HG03342 (cell line): ENCODE measurements at regions not wholly inside any gene's neighbourhood (a gene's known extent, or its start where the extent isn't known, plus 50 kb on each side); places are given as distances from the start of the nearest gene placed in this dataset.

Source experiments
- ATAC-seq: cut with Tn5 transposase; IDR thresholded peaks from one replicate; pipeline ENCODE4 v1.9.1; 2021; ENCODE audit warnings: mild to moderate bottlenecking, moderate library complexity; ENCODE audit not compliant: unreplicated experiment

GRCh38 chr14:43232261-43232660 lies 1274.8 kb downstream of the FSCB start:
- no peak for ATAC-seq

DNA sequence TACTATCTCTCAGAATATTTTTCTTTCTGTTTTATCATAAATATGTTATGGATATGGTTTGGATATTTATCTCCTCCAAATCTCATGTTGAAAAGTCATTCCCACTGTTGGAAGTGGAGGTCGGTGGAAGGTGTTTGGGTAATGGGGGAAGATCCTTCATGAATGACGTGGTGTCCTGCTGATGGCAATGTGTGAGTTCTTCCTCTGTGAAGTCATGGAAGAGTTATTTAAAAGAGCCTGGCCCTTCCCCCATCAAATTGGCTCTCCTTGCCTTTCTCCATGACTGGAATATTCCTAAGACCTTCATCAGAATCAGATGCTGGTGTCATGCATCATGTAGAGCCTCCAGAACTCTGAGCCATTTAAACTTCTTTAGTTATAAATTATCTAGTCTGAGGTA lies 1291.6 kb downstream of the FSCB start:
- no peak for ATAC-seq

DNA sequence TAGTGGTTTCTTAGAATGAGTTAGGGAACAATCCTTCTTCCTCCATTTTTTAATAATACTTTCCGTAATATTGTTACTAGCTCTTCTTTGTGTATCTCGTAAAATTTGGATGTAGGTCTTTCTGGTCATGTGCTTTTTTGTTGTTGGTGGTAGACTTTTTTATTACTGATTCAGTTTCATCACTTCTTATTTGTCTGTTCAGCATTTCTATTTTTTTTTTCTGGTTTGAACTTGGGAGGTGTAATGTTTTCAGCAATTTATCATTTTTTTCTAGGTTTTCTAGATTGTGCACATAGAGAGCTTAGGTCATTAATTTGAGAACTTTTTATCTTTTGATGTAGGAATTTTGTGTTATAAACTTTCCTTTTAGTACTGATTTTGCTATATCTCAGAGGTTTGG lies 1299.9 kb downstream of the FSCB start:
- no peak for ATAC-seq

DNA sequence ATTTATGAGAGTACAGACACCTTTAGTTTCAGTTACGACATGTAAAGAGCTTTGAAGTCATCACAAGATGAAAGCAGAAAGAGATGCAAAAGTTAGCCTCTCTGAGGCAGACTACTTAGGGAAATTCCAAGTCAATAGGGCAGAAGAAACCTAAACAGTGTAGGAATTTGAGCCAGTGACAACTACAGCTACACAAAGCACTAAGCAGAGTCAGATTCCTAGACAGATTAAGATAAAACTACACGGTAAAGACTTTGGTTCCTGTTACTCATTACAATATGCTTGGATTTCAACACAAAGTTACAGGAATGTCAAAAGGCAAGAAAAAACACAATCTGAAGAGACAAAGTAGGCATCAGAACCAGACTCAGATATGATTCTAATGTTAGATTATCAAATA lies 1302.3 kb downstream of the FSCB start:
- no peak for ATAC-seq

DNA sequence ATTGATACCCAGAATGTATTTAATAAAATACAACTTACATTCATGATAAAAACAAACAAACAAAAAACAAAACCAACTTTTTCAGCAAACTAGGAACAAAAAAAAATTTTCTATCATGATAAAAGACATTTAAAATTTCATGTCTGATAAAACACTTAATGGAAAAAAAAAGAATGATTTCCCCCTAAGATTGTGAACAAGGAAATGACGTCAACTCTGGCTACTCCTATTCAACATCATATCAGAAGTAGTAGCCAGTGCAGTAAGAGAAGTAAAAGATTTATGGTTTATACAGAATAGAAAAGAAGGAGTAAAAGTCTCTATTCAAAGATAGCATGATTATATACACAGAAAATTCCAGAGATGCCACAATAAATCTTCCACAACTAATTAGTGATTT lies 1306.6 kb downstream of the FSCB start:
- no peak for ATAC-seq

DNA sequence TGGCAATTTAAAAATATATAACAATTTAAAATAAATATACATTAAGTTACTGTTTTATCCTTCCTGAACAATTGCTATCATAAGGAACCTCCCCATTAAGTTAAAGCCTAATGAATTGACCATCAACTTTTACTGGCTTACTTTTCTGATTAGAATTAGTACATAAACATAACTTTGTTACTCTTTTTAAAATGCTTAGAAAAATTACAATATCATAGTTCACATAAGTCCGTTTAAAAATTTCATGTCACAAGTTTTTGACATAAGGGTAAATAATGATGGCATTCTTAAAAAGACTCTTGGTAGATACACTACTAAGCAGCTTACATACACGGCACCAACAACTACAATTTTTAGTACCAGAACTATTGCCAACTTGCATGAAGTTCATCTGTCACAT lies 1308.6 kb downstream of the FSCB start:
- ATAC-seq, result no peak

DNA sequence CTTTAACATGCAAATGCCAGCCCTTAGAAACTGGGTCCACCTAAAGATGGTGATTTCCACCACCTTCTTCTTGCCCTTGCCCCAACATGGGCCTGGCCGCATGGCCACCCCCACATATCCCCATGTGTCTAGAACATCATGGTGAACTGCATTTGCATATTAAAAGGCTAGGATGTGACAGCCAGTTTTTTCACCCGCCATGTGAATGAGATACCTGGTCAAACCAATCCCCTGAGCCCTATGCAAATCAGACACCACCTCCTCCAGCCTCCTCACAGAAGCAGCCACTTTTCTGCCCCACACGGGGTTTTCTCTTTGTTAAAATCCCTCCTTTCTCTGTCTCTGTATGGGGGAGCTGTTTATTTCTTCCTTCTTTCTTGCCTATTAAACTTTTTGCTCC lies 1322.5 kb downstream of the FSCB start:
- ATAC-seq, result no peak

- no peak for ATAC-seq
Measured at GRCh38 chr14:43183916-43184315, 1323.2 kb downstream of the FSCB start.

DNA sequence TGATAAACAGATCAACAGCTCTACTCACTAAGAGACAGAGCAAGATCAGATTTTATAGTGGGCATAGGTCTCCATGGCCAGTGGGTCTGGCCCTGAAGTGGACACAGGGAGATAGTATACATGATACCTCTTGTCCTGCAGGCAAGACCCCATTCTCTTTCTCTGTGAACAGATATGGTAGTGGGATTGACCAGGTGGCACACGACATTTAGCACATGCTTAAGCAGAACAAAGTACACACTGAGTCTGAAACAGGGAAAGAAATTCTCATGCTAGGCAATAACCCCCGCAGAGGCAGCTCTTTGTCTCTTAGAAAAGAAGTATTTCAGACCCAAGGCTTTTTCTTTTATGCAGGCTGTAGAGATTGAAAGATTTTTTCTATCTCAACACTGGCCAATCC lies 1331.2 kb downstream of the FSCB start:
- no peak for ATAC-seq

- no peak for ATAC-seq
Measured at GRCh38 chr14:43172899-43173548, 1334.1 kb downstream of the FSCB start.

DNA sequence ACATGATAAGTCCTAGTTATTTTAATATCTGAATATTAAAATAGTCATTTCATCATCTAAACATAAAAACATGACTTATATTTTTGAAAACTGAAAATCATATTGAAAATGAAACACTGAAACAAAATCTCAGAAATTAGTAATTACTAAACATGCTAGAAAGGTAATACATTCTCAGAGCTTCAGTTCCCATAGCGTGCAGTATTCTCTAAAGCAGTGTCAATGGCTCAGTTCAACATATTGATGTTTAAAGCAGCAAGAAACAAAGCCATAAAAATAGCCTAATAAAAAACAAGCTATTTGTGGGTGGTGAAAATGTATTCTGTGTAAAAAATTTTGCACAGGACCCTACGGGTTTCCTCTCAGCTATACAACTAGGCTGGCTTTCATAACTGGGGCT lies 1337.4 kb downstream of the FSCB start:
- no peak for ATAC-seq

- ATAC-seq, result no peak
Measured at GRCh38 chr14:43168371-43168925, 1338.6 kb downstream of the FSCB start.

DNA sequence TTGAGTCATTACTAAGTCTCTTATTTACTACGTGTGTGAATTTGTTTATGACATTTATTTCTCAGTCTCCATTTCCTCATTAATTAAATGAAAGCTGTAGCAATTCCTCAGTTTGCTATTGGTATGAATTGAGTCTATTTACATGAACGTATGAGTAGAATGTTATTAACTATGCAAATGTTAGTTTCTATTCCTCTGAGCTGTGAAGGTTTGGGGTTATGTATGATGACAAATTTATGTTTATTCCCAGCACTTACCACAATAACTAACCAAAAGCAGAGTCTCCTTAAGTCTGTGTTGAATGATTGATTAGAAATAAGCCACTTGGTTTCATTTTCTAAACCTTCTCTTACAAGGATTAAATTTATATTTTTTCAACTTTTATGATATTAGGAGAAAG lies 1340.9 kb downstream of the FSCB start:
- ATAC-seq, result no peak

DNA sequence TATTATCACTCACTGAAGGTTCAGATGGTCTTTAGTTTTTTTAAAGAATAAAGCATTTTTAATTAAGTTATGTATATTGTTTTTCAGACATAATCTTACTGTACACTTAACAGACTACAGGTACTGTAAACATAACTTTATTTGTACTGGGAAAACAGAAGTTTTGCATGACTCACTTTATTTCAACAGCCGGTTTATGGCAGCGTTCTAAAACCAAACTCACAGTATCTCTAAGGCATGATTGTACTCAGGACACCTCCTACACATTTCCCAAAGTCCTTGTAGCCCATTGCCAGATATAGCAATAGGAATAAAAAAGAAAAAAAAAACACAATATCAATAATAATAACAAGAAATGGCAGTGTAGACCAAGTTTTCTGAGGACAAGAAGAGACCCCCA lies 1341.4 kb downstream of the FSCB start:
- ATAC-seq, result no peak

DNA sequence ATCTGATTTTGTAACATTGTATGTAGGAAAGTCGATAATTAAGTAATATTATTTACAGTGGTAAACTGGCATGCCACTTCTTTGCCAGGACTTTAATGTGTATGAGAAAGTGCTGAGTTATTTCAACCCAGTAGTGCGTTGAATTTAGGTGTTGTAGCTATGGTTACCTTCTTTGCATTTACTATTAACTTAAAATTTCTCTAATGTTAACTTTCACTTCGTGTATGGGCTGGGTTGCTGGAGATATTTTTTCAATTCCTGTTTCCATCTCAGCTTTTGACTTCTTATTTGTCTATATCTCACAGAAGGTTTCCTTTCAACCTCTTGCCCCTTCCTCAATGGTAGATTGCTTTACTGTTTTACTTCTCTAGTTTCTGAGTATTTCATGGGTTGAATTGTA lies 1345.6 kb downstream of the FSCB start:
- no peak for ATAC-seq

DNA sequence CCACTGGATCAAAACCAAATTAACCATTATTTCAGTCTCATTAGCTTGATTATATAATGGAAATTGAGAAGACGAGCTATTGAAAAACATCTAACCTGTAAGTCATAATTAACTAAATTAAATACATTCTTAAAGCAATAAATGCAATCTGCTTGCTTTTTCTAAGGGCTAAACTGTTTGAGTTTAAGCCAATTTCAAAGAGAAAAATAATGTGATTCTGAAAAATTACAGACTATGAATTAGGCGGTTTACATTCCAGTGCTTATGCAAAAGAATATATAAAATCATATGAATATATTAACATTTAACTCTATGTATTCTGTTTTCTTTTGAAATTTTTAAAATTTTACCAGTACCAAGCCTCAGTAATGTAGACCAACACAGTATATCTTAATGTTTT lies 1349.4 kb downstream of the FSCB start:
- ATAC-seq, result no peak

- ATAC-seq, result no peak
Measured at GRCh38 chr14:43155924-43156323, 1351.2 kb downstream of the FSCB start.

- no peak for ATAC-seq
Measured at GRCh38 chr14:43155258-43155657, 1351.8 kb downstream of the FSCB start.

- no peak for ATAC-seq
Measured at GRCh38 chr14:43147485-43147884, 1359.6 kb downstream of the FSCB start.

GRCh38 chr14:43145361-43145760 lies 1361.7 kb downstream of the FSCB start:
- ATAC-seq, result no peak

DNA sequence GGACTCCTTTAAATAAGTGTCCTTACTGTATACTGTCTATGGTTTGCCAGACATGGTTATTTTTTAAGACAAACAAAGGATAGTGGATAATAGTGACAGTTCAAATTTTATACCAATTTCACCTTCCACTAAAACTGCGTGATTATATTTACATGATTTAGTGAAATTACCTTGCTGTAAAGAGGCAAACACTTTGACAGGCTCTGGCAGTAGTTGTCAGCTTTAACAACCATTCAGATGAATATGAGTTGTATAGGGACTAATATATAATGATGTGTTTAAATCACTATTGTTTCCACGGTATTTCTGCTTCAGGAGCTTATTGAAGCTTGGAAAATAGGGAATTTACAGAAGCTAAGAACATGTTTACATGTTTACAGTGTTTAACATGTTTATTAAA lies 1364.0 kb downstream of the FSCB start:
- no peak for ATAC-seq

DNA sequence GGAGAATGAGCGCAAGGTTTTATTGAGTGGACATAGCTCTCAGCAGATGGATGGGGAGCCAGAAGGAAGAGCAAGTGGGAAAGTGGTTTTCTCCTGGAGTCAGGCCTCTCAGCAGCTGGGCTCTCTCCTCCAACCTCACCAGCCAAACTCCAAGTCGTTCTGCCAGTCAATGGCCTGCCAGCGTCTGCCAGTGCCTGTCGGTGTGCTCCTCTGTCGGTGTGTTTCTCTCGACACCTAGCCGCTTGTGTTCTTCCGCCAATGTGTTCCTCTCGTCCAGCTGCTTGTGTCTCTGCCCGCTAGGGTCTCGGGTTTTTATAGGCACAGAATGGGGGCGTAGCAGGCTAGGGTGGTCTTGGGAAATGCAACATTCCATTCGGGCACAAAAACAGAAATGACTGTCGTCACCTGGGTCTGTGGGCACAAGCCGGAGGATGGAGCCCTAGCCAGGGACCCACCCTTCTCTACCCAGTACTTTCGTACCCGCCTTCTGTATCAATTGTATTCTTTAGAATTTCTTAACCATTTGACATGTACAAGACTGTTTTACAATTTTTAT lies 1365.4 kb downstream of the FSCB start:
- ATAC-seq, result no peak

DNA sequence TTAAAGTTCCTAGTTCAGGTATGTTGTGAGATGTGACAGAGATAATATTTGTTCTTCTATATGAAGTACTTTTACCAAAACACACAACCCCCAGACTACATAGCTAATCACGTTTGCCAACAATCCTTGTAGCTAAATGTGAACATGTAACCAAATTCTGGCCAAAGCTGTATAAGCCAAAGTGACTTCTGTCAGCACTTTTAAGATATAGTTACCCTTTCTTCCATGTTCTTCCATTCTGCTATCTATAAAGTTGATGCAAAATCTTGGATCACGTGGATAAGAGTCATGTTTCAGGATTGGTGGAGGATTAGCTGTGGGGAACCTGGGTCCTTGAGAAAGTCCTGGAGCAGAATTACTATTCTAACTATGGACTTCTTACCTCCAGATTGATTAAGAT lies 1366.6 kb downstream of the FSCB start:
- no peak for ATAC-seq
